Endothelial cell of umbilical vein (primary cell): ENCODE measurements at regions not wholly inside any gene's neighbourhood (a gene's known extent, or its start where the extent isn't known, plus 50 kb on each side); places are given as distances from the start of the nearest gene placed in this dataset.

Experiments used
- BruUV-seq: library from RNA; stranded (reverse); fragments of 400-500 nt; replicated peaks from 2 replicates; lab custom pipeline; 2021; lab: Mats Ljungman, UMichigan
- CTCF ChIA-PET: fragments of 300-600, 350-600 bp; sonication (Branson Sonifier 250); formaldehyde crosslinking; loops from one replicate; lab custom pipeline; 2021; ENCODE audit warnings: antibody characterized with exemption, inconsistent platforms; lab: Charles Lee
- POLR2A ChIA-PET: fragments of 300-600, 350-600 bp; sonication (Branson Sonifier 250); formaldehyde crosslinking; loops from one replicate; lab custom pipeline; 2021; ENCODE audit warnings: antibody characterized with exemption, inconsistent platforms; lab: Charles Lee
- DNase-seq: peaks from one replicate; pipeline ENCODE4 v3.0.0-alpha.2; 2011; ENCODE audit warnings: low read depth, low spot score
- FAIRE-seq: peaks from 2 replicates; lab custom pipeline; 2011; peaks lifted over from hg19 to GRCh38; lab: Jason Lieb, UNC
- H2AFZ ChIP-seq: 2 replicates; pipeline ENCODE4 v1.6.0; 2012; ENCODE audit warnings: low read depth, low read length, control low read depth, inconsistent platforms
- H3K27ac ChIP-seq: 2 replicates; pipeline ENCODE4 v1.5.1; 2011; ENCODE audit warnings: low read depth, mild to moderate bottlenecking, control low read depth, low read length, moderate library complexity; ENCODE audit not compliant: insufficient read depth
- H3K27me3 ChIP-seq, 2 experiments: 2 replicates each; pipeline versions ENCODE4 v1.6.0 to v1.6.1; 2011; ENCODE audit warnings: low read length in 2 of 2, mixed read lengths in 1 of 2; ENCODE audit not compliant: control insufficient read depth in 2 of 2, insufficient read depth in 2 of 2
- H3K36me3 ChIP-seq, 2 experiments: 2 replicates in 1 of 2; 3 replicates in 1 of 2; pipeline ENCODE4 v1.5.1; 2011; ENCODE audit warnings: low read length in 2 of 2, mild to moderate bottlenecking in 1 of 2, moderate library complexity in 1 of 2; ENCODE audit not compliant: control insufficient read depth in 2 of 2, insufficient read depth in 2 of 2; ENCODE audit errors: extremely low read depth in 1 of 2
- H3K4me1 ChIP-seq: 3 replicates; pipeline ENCODE4 v1.5.1; 2011; ENCODE audit warnings: mild to moderate bottlenecking, low read length; ENCODE audit not compliant: control insufficient read depth, insufficient read depth; ENCODE audit errors: extremely low read depth
- H3K4me2 ChIP-seq: 2 replicates; pipeline ENCODE4 v1.6.1; 2011; ENCODE audit warnings: low read length, control low read depth, mixed read lengths; ENCODE audit not compliant: insufficient read depth
- H3K4me3 ChIP-seq, 3 experiments: fragments of 200-600 bp in 1 of 3; sonication (generic), shearing (Covaris generic) in 1 of 3; replicated peaks in 1 of 3; 2 replicates each; pipeline ENCODE4 v1.5.1; 2011 to 2016; ENCODE audit warnings: control low read depth in 3 of 3, low read length in 3 of 3, mild to moderate bottlenecking in 2 of 3, inconsistent platforms in 1 of 3, low read depth in 1 of 3, moderate library complexity in 1 of 3; ENCODE audit not compliant: insufficient read depth in 1 of 3
- H3K79me2 ChIP-seq: 2 replicates; pipeline ENCODE4 v1.6.0; 2012; ENCODE audit warnings: low read length, inconsistent platforms; ENCODE audit not compliant: control insufficient read depth, insufficient read depth
- H3K9ac ChIP-seq: replicated peaks from 2 replicates; pipeline ENCODE3; 2011; ENCODE audit warnings: low read length, control low read depth; ENCODE audit not compliant: insufficient read depth; ENCODE audit errors: extremely low read depth
- H3K9me1 ChIP-seq: replicated peaks from 3 replicates; pipeline ENCODE4 v1.6.0; 2011; ENCODE audit warnings: mild to moderate bottlenecking, low read length; ENCODE audit not compliant: control insufficient read depth, insufficient read depth; ENCODE audit errors: extremely low read depth
- H3K9me3 ChIP-seq: replicated peaks from 2 replicates; pipeline ENCODE4 v1.5.1; 2012; ENCODE audit warnings: low read length, inconsistent platforms; ENCODE audit not compliant: control insufficient read depth, insufficient read depth
- H4K20me1 ChIP-seq: replicated peaks from 2 replicates; pipeline ENCODE3; 2011; ENCODE audit warnings: mild to moderate bottlenecking, low read length; ENCODE audit not compliant: control insufficient read depth, insufficient read depth; ENCODE audit errors: extremely low read depth
- CTCF ChIP-seq, 2 donors: IDR thresholded peaks; 1 replicate in 1 of 2; 2 replicates in 1 of 2; pipeline ENCODE4 v1.5.1; 2011; ENCODE audit warnings: low read length in 2 of 2, mild to moderate bottlenecking in 2 of 2, moderate library complexity in 2 of 2, control low read depth in 1 of 2, inconsistent platforms in 1 of 2, low read depth in 1 of 2; ENCODE audit not compliant: insufficient read depth in 1 of 2; ENCODE audit errors: extremely low read depth in 1 of 2
- EZH2 ChIP-seq: IDR thresholded peaks from 2 replicates; pipeline ENCODE4 v1.6.1; 2012; ENCODE audit warnings: borderline replicate concordance, low read depth, mild to moderate bottlenecking, moderate library complexity, low read length, inconsistent platforms; ENCODE audit not compliant: severe bottlenecking
- FOS ChIP-seq: IDR thresholded peaks from 2 replicates; pipeline ENCODE4 v1.6.1; 2011; ENCODE audit warnings: mild to moderate bottlenecking, low read length, moderate library complexity, borderline replicate concordance; ENCODE audit not compliant: insufficient read depth
- GATA2 ChIP-seq: IDR thresholded peaks from 2 replicates; pipeline ENCODE4 v1.7.0; 2011; ENCODE audit warnings: low read depth, mild to moderate bottlenecking, moderate library complexity, mixed read lengths, low read length; ENCODE audit not compliant: insufficient read length, insufficient read depth
- JUN ChIP-seq: IDR thresholded peaks from 2 replicates; pipeline ENCODE4 v1.6.1; 2011; ENCODE audit warnings: borderline replicate concordance, low read depth; ENCODE audit not compliant: insufficient read length, insufficient read depth
- MAX ChIP-seq: IDR thresholded peaks from 2 replicates; pipeline ENCODE4 v1.6.1; 2011; ENCODE audit not compliant: insufficient read depth, insufficient read length
- MYC ChIP-seq: IDR thresholded peaks from one replicate; pipeline ENCODE4 v1.6.1; 2011; ENCODE audit warnings: mild to moderate bottlenecking, low read depth, low read length
- POLR2A ChIP-seq: IDR thresholded peaks from 2 replicates; pipeline ENCODE4 v1.6.1; 2012; ENCODE audit warnings: low read depth, mild to moderate bottlenecking, control low read depth, low read length
- POLR2AphosphoS5 ChIP-seq: IDR thresholded peaks from 2 replicates; pipeline ENCODE4 v1.6.1; 2012; ENCODE audit warnings: low read depth, mild to moderate bottlenecking, control low read depth, low read length, moderate library complexity; ENCODE audit not compliant: insufficient read depth
- dilution Hi-C: fragments of 300-500 bp; cut with MboI; formaldehyde crosslinking; loops from one replicate; pipeline ENCODE4 v1.15.0; 2019; ENCODE audit warnings: low sequenced_read_pairs; ENCODE audit not compliant: extremely low pct_ligation_motif_present
- intact Hi-C: fragments of 100-400 bp; cut with micrococcal nuclease; formaldehyde crosslinking; loops from one replicate; pipeline ENCODE4 v1.10.0; 2022

- peaks cover 3% of the 10 kb centered on the region for H3K9me3 ChIP-seq
- no peaks in the 10 kb centered on the region for H3K36me3 ChIP-seq
- DNase-seq (no peak), FAIRE-seq (no peak)
- H3K4me3 ChIP-seq: no peak overlapping the region
- ChIA-PET POLR2A (no interaction called here), CTCF (no interaction called here)
- TF ChIP-seq FOS (no peak), GATA2 (no peak), JUN (no peak), EZH2 (no peak), MYC (no peak), CTCF (IDR thresholded peaks at IDR 0.05; ENCODE audit: extremely low read depth in 1 of 2, insufficient read depth in 1 of 2, low read depth in 1 of 2, low read length in 2 of 2) (no peak), POLR2A (no peak), POLR2AphosphoS5 (no peak), MAX (no peak)
- no peaks in the 10 kb centered on the region for H3K27me3 ChIP-seq
- H3K9ac ChIP-seq: no peak overlapping the region
- H3K79me2 ChIP-seq: no peaks in the 10 kb centered on the region
- dilution Hi-C loops (no loop called here), intact Hi-C loops (no loop called here)
- no peak overlapping the region for H2AFZ ChIP-seq
- H3K27ac ChIP-seq: no peak overlapping the region
- H3K9me1 ChIP-seq: no peaks in the 10 kb centered on the region
- H3K4me1 ChIP-seq: no peaks in the 10 kb centered on the region
- no peak overlapping the region for H3K4me2 ChIP-seq
- no TSS peak for BruUV-seq
- no peaks in the 10 kb centered on the region for H4K20me1 ChIP-seq
These were observed 79.6 kb upstream of the ST6GAL2 start for GRCh38 chr2:106965611-106966010.
